ENCODE measurements at regions not wholly inside any gene's neighbourhood (a gene's known extent, or its start where the extent isn't known, plus 50 kb on each side); places are given as distances from the start of the nearest gene placed in this dataset.

GRCh38 chr12:131455218-131455506 lies 255.7 kb upstream of the SFSWAP start:
- no peak for TF ChIP-seq CTCF (IDR thresholded peaks at IDR 0.05; ENCODE audit: extremely low read depth, low read depth, low read length)
- H2AFZ ChIP-seq (ENCODE audit: low read length) = no peak overlapping the region
- no peak overlapping the region for H3K4me2 ChIP-seq (ENCODE audit: insufficient read depth, low read length)
- no peaks in the 10 kb centered on the region for H3K36me3 ChIP-seq (ENCODE audit: insufficient read depth, low read length)
- no peak for DNase-seq (ENCODE audit: insufficient read length, low spot score, missing footprints)
- H3K27me3 ChIP-seq (ENCODE audit: insufficient read depth, low read length) = no peaks in the 10 kb centered on the region
- H3K9me3 ChIP-seq (ENCODE audit: low read depth, low read length) = no peaks in the 10 kb centered on the region
- H3K4me3 ChIP-seq (ENCODE audit: insufficient read depth, low read length) = no peak overlapping the region
- H4K20me1 ChIP-seq (ENCODE audit: insufficient read depth, low read length) = no peaks in the 10 kb centered on the region
- H3K27ac ChIP-seq (ENCODE audit: low read depth, low read length) = no peak overlapping the region
- H3K4me1 ChIP-seq (ENCODE audit: insufficient read depth, low read length) = no peaks in the 10 kb centered on the region
- H3K79me2 ChIP-seq (ENCODE audit: insufficient read depth, low read length) = no peaks in the 10 kb centered on the region

- DNase-seq (ENCODE audit: insufficient read length, low spot score, missing footprints) = no peak
- Histone ChIP-seq H3K4me1 (ENCODE audit: insufficient read depth, low read length) (no peaks in the 10 kb centered on the region), H2AFZ (ENCODE audit: low read length) (no peak overlapping the region), H3K36me3 (ENCODE audit: insufficient read depth, low read length) (no peaks in the 10 kb centered on the region), H3K79me2 (ENCODE audit: insufficient read depth, low read length) (no peaks in the 10 kb centered on the region), H3K27me3 (ENCODE audit: insufficient read depth, low read length) (no peaks in the 10 kb centered on the region), H4K20me1 (ENCODE audit: insufficient read depth, low read length) (no peaks in the 10 kb centered on the region), H3K4me3 (ENCODE audit: insufficient read depth, low read length) (no peak overlapping the region), H3K9me3 (ENCODE audit: low read depth, low read length) (no peaks in the 10 kb centered on the region), H3K27ac (ENCODE audit: low read depth, low read length) (no peak overlapping the region), H3K4me2 (ENCODE audit: insufficient read depth, low read length) (no peak overlapping the region)
- TF ChIP-seq CTCF (IDR thresholded peaks at IDR 0.05; ENCODE audit: extremely low read depth, low read depth, low read length) = no peak
Observed at GRCh38 chr12:131455581-131456110, 255.2 kb upstream of the SFSWAP start.

GRCh38 chr12:131456301-131457027 lies 254.4 kb upstream of the SFSWAP start:
- no peaks in the 10 kb centered on the region for H3K4me1 ChIP-seq (ENCODE audit: insufficient read depth, low read length)
- no peak overlapping the region for H3K4me2 ChIP-seq (ENCODE audit: insufficient read depth, low read length)
- H3K27ac ChIP-seq (ENCODE audit: low read depth, low read length) = no peak overlapping the region
- TF ChIP-seq CTCF (IDR thresholded peaks at IDR 0.05; ENCODE audit: extremely low read depth, low read depth, low read length) = no peak
- no peak overlapping the region for H2AFZ ChIP-seq (ENCODE audit: low read length)
- no peaks in the 10 kb centered on the region for H4K20me1 ChIP-seq (ENCODE audit: insufficient read depth, low read length)
- H3K79me2 ChIP-seq (ENCODE audit: insufficient read depth, low read length) = no peaks in the 10 kb centered on the region
- no peaks in the 10 kb centered on the region for H3K36me3 ChIP-seq (ENCODE audit: insufficient read depth, low read length)
- DNase-seq (ENCODE audit: insufficient read length, low spot score, missing footprints) = no peak
- no peaks in the 10 kb centered on the region for H3K27me3 ChIP-seq (ENCODE audit: insufficient read depth, low read length)
- no peaks in the 10 kb centered on the region for H3K9me3 ChIP-seq (ENCODE audit: low read depth, low read length)
- H3K4me3 ChIP-seq (ENCODE audit: insufficient read depth, low read length) = no peak overlapping the region

- Histone ChIP-seq H3K79me2 (ENCODE audit: insufficient read depth, low read length) (no peaks in the 10 kb centered on the region), H3K4me2 (ENCODE audit: insufficient read depth, low read length) (no peak overlapping the region), H2AFZ (ENCODE audit: low read length) (no peak overlapping the region), H3K27ac (ENCODE audit: low read depth, low read length) (no peak overlapping the region), H4K20me1 (ENCODE audit: insufficient read depth, low read length) (no peaks in the 10 kb centered on the region), H3K36me3 (ENCODE audit: insufficient read depth, low read length) (no peaks in the 10 kb centered on the region), H3K4me3 (ENCODE audit: insufficient read depth, low read length) (no peak overlapping the region), H3K4me1 (ENCODE audit: insufficient read depth, low read length) (no peaks in the 10 kb centered on the region), H3K9me3 (ENCODE audit: low read depth, low read length) (no peaks in the 10 kb centered on the region), H3K27me3 (ENCODE audit: insufficient read depth, low read length) (no peaks in the 10 kb centered on the region)
- TF ChIP-seq CTCF (IDR thresholded peaks at IDR 0.05; ENCODE audit: extremely low read depth, low read depth, low read length) = no peak
- DNase-seq (ENCODE audit: insufficient read length, low spot score, missing footprints) = no peak
Observed at GRCh38 chr12:131457028-131457310, 253.9 kb upstream of the SFSWAP start.

All from osteoblast (primary cell).